ENCODE measurements at regions not wholly inside any gene's neighbourhood (a gene's known extent, or its start where the extent isn't known, plus 50 kb on each side); places are given as distances from the start of the nearest gene placed in this dataset.

DNA sequence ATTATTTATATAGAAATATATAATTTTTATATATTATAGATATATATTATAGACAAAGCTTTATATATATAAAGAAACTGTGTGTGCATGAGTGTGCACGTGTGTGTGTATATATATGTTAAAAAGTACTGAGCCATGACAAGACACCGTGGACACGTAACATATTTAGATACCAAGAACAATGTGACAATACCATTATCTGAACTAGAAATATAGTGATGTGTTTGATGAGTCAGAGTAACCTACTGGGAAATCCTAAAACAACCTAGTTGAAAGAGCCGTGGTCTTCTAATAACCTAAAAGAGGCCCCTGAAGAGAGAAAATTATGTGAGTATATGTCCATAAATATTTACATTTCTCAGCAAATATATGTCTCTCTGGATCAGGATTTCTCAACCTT lies 50.7 kb upstream of the ITGB8 start:
- POLR2A ChIA-PET = no interaction called here
- ATAC-seq (no peak), DNase-seq (peak in 1 of 9 donors; percentile 7)
- Mint-ChIP-seq H3K27ac (no peak overlapping the region), H3K27me3 (no peaks in the 10 kb centered on the region), H3K36me3 (no peaks in the 10 kb centered on the region), H3K4me1 (no peaks in the 10 kb centered on the region), H3K4me3 (no peak overlapping the region), H3K9me3 (no peaks in the 10 kb centered on the region)
- intact Hi-C loops (cut with micrococcal nuclease) = no loop called here
- H3K4me1 ChIP-seq (ENCODE audit: control insufficient read depth in 2 of 2, insufficient read depth in 2 of 2, low read length in 2 of 2) = no peaks in the 10 kb centered on the region
- no peaks in the 10 kb centered on the region for H3K27me3 ChIP-seq (ENCODE audit: control insufficient read depth in 2 of 2, insufficient read depth in 2 of 2, low read length in 2 of 2)
- CTCF ChIA-PET = no interaction called here
- H3K9me3 ChIP-seq (ENCODE audit: control insufficient read depth in 2 of 3, low read length in 3 of 3) = no peaks in the 10 kb centered on the region
- H3K4me3 ChIP-seq (ENCODE audit: low read length) = no peak overlapping the region
- H3K36me3 ChIP-seq (ENCODE audit: control insufficient read depth in 2 of 3, insufficient read depth in 3 of 3, low read length in 3 of 3) = no peaks in the 10 kb centered on the region
- H3K27ac ChIP-seq (ENCODE audit: low read depth, low read length) = no peak overlapping the region

DNA sequence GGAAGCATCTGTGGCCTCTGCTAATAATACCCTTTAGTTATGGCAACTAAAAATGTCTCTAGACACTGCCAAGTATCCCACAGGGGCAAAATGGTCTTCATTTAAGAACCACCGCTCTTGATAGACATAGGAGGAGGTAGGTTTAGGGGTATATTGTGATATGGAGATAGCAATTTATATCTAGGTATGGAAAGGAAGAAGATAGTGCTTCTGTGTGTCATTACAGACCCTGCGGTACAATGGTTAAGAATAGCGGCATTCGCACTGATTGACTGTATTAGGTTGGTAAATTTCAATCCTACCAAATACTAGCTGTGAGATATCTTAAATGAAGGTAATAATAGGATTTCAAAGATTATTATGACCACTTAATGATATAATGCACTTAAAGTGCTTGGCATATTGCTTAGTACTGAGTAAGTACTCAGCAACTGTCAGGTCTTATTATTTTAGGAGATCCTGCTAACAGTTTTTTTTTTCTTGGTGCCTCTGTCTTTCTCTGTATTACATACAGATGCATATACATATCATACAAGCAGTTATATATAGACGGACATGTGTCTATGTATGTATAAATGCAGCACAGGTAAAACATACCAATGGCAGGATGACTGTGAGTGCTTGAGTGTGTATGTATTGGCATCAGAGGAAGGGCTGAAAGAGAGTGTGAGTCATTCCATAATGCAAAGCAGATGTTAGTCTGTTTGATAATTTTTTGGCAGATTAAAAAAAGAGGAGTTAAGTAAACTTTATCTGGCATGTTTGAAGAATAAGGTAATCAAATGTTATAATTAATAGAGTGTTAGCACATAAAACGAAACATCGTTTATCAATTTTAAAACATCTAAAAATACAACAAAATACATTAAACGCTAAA lies 50.0 kb upstream of the ITGB8 start:
- H3K4me3 ChIP-seq (ENCODE audit: low read length) = no peak overlapping the region
- Mint-ChIP-seq H3K36me3 (no peaks in the 10 kb centered on the region), H3K4me3 (no peak overlapping the region), H3K27ac (no peak overlapping the region), H3K27me3 (no peaks in the 10 kb centered on the region), H3K9me3 (no peaks in the 10 kb centered on the region), H3K4me1 (no peaks in the 10 kb centered on the region)
- no peaks in the 10 kb centered on the region for H3K4me1 ChIP-seq (ENCODE audit: control insufficient read depth in 2 of 2, insufficient read depth in 2 of 2, low read length in 2 of 2)
- H3K9me3 ChIP-seq (ENCODE audit: control insufficient read depth in 2 of 3, low read length in 3 of 3) = no peaks in the 10 kb centered on the region
- ATAC-seq (no peak), DNase-seq (peak in 1 of 9 donors; percentile 4)
- POLR2A ChIA-PET = no interaction called here
- intact Hi-C loops (cut with micrococcal nuclease) = no loop called here
- no peaks in the 10 kb centered on the region for H3K27me3 ChIP-seq (ENCODE audit: control insufficient read depth in 2 of 2, insufficient read depth in 2 of 2, low read length in 2 of 2)
- H3K27ac ChIP-seq (ENCODE audit: low read depth, low read length) = no peak overlapping the region
- CTCF ChIA-PET = no interaction called here
- H3K36me3 ChIP-seq (ENCODE audit: control insufficient read depth in 2 of 3, insufficient read depth in 3 of 3, low read length in 3 of 3) = no peaks in the 10 kb centered on the region

All from naive thymus-derived CD4-positive, alpha-beta T cell (primary cell).